BJ (cell line): ENCODE measurements at regions not wholly inside any gene's neighbourhood (a gene's known extent, or its start where the extent isn't known, plus 50 kb on each side); places are given as distances from the start of the nearest gene placed in this dataset.

Source experiments
- CTCF ChIA-PET: fragments of 350-600 bp; formaldehyde crosslinking; extraction: SDS; loops from one replicate; lab custom pipeline; 2021; ENCODE audit warnings: antibody characterized with exemption, inconsistent platforms; lab: Yijun Ruan, JAX
- POLR2A ChIA-PET: fragments of 300-600 bp; sonication (Branson Sonifier 250); formaldehyde crosslinking; extraction: SDS; loops from one replicate; lab custom pipeline; 2021; ENCODE audit warnings: antibody characterized with exemption; lab: Charles Lee
- DNase-seq: peaks from one replicate; pipeline ENCODE4 v3.0.0-alpha.2; 2011; ENCODE audit warnings: low read depth
- H3K27me3 ChIP-seq: 2 replicates; pipeline ENCODE4 v1.6.0; 2011; ENCODE audit warnings: low read length; ENCODE audit not compliant: control insufficient read depth, insufficient read depth
- H3K36me3 ChIP-seq: 2 replicates; pipeline ENCODE4 v1.5.1; 2011; ENCODE audit warnings: low read length; ENCODE audit not compliant: control insufficient read depth, insufficient read depth
- H3K4me3 ChIP-seq: 2 replicates; pipeline ENCODE4 v1.5.1; 2011; ENCODE audit warnings: low read depth, mild to moderate bottlenecking, control low read depth, low read length
- CTCF ChIP-seq: IDR thresholded peaks from 2 replicates; pipeline ENCODE4 v1.5.1; 2011; ENCODE audit warnings: low read depth, mild to moderate bottlenecking, control low read depth, inconsistent platforms, low read length, moderate library complexity; ENCODE audit not compliant: insufficient read depth

- no peak for TF ChIP-seq CTCF
- POLR2A ChIA-PET = no interaction called here
- Histone ChIP-seq H3K36me3 (no peaks in the 10 kb centered on the region), H3K4me3 (no peak overlapping the region), H3K27me3 (no peaks in the 10 kb centered on the region; the same call in 1 of the 2 replicates)
- CTCF ChIA-PET = no interaction called here
- DNase-seq = no peak
These were observed 173.0 kb upstream of the IPO5 start for GRCh38 chr13:97780486-97780885.

- Histone ChIP-seq H3K27me3 (no peaks in the 10 kb centered on the region; the same call in 1 of the 2 replicates), H3K36me3 (no peaks in the 10 kb centered on the region), H3K4me3 (no peak overlapping the region)
- POLR2A ChIA-PET = no interaction called here
- no peak for TF ChIP-seq CTCF
- DNase-seq = no peak
- CTCF ChIA-PET = no interaction called here
These were observed 171.6 kb upstream of the IPO5 start for GRCh38 chr13:97781891-97782305.

- no peak for DNase-seq
- Histone ChIP-seq H3K4me3 (no peak overlapping the region), H3K27me3 (no peaks in the 10 kb centered on the region; the same call in 1 of the 2 replicates), H3K36me3 (no peaks in the 10 kb centered on the region)
- CTCF ChIA-PET = no interaction called here
- no peak for TF ChIP-seq CTCF
- POLR2A ChIA-PET = no interaction called here
These were observed 167.0 kb upstream of the IPO5 start for GRCh38 chr13:97786510-97786909.

GRCh38 chr13:97797553-97797952, 155.9 kb upstream of the IPO5 start:
- DNase-seq = no peak
- ChIA-PET POLR2A (no interaction called here), CTCF (interaction anchor here (1.6 to 1.9 kb wide), 2 partner anchors 10 to 779 kb away, joined by 4 to 6 read pairs; no protein-coding TSS in a partner anchor)
- Histone ChIP-seq H3K4me3 (no peak overlapping the region), H3K27me3 (no peaks in the 10 kb centered on the region), H3K36me3 (no peaks in the 10 kb centered on the region)
- no peak for TF ChIP-seq CTCF

DNA sequence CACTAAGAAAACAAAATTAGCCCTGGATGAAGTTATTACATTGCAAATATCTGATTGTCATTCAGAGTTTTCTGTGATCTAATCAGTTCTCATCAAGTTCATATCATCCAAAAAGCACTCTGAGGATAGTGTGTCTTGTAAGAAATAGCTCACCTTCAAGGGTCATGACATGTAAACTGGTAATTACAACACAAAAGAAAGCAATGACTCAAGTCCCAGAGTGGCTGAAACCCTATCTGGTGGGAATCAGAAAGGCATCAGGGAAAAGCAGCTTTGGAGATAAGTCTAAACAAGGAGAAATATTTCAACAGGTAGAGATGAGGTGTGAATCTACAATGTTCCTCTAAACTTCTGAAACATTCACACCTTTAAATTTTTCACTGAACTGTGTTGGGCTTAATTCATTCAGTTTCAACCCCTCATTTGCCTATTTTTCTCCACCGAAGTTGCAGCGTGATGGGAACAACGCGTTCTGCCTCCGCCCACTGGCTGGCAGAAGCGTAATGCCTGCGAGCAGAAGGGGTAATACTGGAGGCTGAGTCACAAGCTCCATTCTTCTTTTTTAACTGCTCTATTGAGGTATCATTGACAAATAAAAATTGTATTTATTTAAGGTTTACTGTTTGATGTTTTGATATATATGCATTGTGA, 155.2 kb upstream of the IPO5 start:
- CTCF ChIA-PET = interaction anchor here (0.6 to 1.9 kb wide), 4 partner anchors 10 to 898 kb away, joined by 3 to 6 read pairs (median 4); no protein-coding TSS in a partner anchor
- POLR2A ChIA-PET = no interaction called here

More for the DNA sequence above, 155.2 kb upstream of the IPO5 start:
- no peak for TF ChIP-seq CTCF
- Histone ChIP-seq H3K36me3 (no peaks in the 10 kb centered on the region), H3K27me3 (no peaks in the 10 kb centered on the region), H3K4me3 (no peak overlapping the region)
- no peak for DNase-seq
